ENCODE measurements at regions not wholly inside any gene's neighbourhood (a gene's known extent, or its start where the extent isn't known, plus 50 kb on each side); places are given as distances from the start of the nearest gene placed in this dataset.

- no peak overlapping the region for H3K4me3 ChIP-seq
- no peak for TF ChIP-seq CTCF (IDR thresholded peaks at IDR 0.05 in 2 of 3, conservative IDR thresholded peaks at IDR 0.05 in 1 of 3; ENCODE audit: control insufficient read depth in 2 of 3, extremely low read depth in 1 of 3, insufficient read depth in 1 of 3, low read depth in 3 of 3, low read length in 3 of 3)
- TF ChIP-seq KDM1A (IDR thresholded peaks at IDR 0.05; ENCODE audit: borderline replicate concordance): no peak
- TF ChIP-seq GABPA (IDR thresholded peaks at IDR 0.05; ENCODE audit: low read depth): no peak
- no peak for TF ChIP-seq MTA3 (IDR thresholded peaks at IDR 0.05; ENCODE audit: borderline replicate concordance, low read length)
- TF ChIP-seq CHD2 (IDR thresholded peaks at IDR 0.05; ENCODE audit: borderline replicate concordance, low read depth, low read length): no peak
- no peak for TF ChIP-seq NR2F1 (conservative IDR thresholded peaks at IDR 0.05)
- TF ChIP-seq, protein P1, sequence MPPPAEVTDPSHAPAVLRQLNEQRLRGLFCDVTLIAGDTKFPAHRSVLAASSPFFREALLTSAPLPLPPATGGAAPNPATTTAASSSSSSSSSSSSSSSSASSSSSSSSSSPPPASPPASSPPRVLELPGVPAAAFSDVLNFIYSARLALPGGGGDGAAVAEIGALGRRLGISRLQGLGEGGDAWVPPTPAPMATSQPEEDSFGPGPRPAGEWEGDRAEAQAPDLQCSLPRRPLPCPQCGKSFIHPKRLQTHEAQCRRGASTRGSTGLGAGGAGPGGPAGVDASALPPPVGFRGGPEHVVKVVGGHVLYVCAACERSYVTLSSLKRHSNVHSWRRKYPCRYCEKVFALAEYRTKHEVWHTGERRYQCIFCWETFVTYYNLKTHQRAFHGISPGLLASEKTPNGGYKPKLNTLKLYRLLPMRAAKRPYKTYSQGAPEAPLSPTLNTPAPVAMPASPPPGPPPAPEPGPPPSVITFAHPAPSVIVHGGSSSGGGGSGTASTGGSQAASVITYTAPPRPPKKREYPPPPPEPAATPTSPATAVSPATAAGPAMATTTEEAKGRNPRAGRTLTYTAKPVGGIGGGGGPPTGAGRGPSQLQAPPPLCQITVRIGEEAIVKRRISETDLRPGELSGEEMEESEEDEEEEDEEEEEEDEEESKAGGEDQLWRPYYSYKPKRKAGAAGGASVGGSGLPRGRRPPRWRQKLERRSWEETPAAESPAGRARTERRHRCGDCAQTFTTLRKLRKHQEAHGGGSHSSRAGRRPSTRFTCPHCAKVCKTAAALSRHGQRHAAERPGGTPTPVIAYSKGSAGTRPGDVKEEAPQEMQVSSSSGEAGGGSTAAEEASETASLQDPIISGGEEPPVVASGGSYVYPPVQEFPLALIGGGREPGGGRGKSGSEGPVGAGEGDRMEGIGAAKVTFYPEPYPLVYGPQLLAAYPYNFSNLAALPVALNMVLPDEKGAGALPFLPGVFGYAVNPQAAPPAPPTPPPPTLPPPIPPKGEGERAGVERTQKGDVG (CRISPR knock-in tag; IDR thresholded peaks at IDR 0.05): no peak
- no peak for TF ChIP-seq SP1 (IDR thresholded peaks at IDR 0.05; ENCODE audit: low read depth, low read length)
- no peak for TF ChIP-seq DPF2 (IDR thresholded peaks at IDR 0.05)
- TF ChIP-seq PAX5 (IDR thresholded peaks at IDR 0.05; ENCODE audit: borderline replicate concordance, low read depth, low read length): no peak
- no peak for TF ChIP-seq ZNF384 (IDR thresholded peaks at IDR 0.05; ENCODE audit: borderline replicate concordance, low read depth, low read length)
- TF ChIP-seq SMARCA5 (IDR thresholded peaks at IDR 0.05): no peak
- TF ChIP-seq LARP7 (IDR thresholded peaks at IDR 0.05): no peak
- no peak for TF ChIP-seq REST (IDR thresholded peaks at IDR 0.05; ENCODE audit: low read depth, low read length)
- H3K4me1 ChIP-seq (ENCODE audit: control insufficient read depth, insufficient read depth, low read length): no peaks in the 10 kb centered on the region
- POLR2A ChIA-PET: no interaction called here
- no peak overlapping the region for H3K9ac ChIP-seq (ENCODE audit: control insufficient read depth, insufficient read depth, low read length)
- ATAC-seq: no peak
- FAIRE-seq: no peak
- no peaks in the 10 kb centered on the region for H3K79me2 ChIP-seq (ENCODE audit: control insufficient read depth, insufficient read depth, low read length)
- no peak overlapping the region for H3K27ac ChIP-seq (ENCODE audit: control insufficient read depth, insufficient read depth)
- BruUV-seq (replicated peaks): no TSS peak
- WGBS (ENCODE audit: insufficient coverage, insufficient replicate concordance, low lambda C conversion rate, missing lambda C conversion rate): 8% methylated on average over 5 of the region's 5 CpGs
- SMC1A ChIA-PET (ENCODE audit: uncharacterized antibody, unreplicated experiment): interaction anchor here (1.1 kb wide), 1 partner anchor 10 kb away, joined by 3 read pairs; no protein-coding TSS in a partner anchor
- no peaks in the 10 kb centered on the region; a peak in 1 of 4 replicates for H3K27me3 ChIP-seq (replicated peaks in 1 of 2; ENCODE audit: control insufficient read depth in 2 of 2, insufficient read depth in 2 of 2, low read length in 1 of 2)
- no peak overlapping the region for H3K4me2 ChIP-seq (ENCODE audit: control insufficient read depth, insufficient read depth)
- no peaks in the 10 kb centered on the region for H3K36me3 ChIP-seq (ENCODE audit: control insufficient read depth in 2 of 2, insufficient read depth in 2 of 2, low read length in 1 of 2)
- no peak for DNase-seq (ENCODE audit: low read depth, low spot score)
- RAD21 ChIA-PET (ENCODE audit: unreplicated experiment): no interaction called here
- CTCF ChIA-PET: interaction anchor here (0.9 kb wide), 1 partner anchor 628 kb away, joined by 3 read pairs; no protein-coding TSS in a partner anchor
- H3K9me3 ChIP-seq (replicated peaks; ENCODE audit: control insufficient read depth, insufficient read depth, low read length): no peaks in the 10 kb centered on the region
- H2AFZ ChIP-seq (ENCODE audit: control insufficient read depth, low read depth, low read length): no peak overlapping the region
- H4K20me1 ChIP-seq (ENCODE audit: control insufficient read depth, insufficient read depth): no peaks in the 10 kb centered on the region
- in situ Hi-C loops (cut with MboI): no loop called here
- intact Hi-C loops (cut with micrococcal nuclease; ENCODE audit: unreplicated experiment): no loop called here
Measured at GRCh38 chr6:133590196-133590595, 298.7 kb upstream of the TCF21 start.
